K562 (cell line): ENCODE measurements at regions not wholly inside any gene's neighbourhood (a gene's known extent, or its start where the extent isn't known, plus 50 kb on each side); places are given as distances from the start of the nearest gene placed in this dataset.

Experiments
- ATAC-seq: fragments of 200-7000 bp; cut with Tn5 transposase; 3 replicates; pipeline ENCODE4 v1.9.1; 2020; ENCODE audit warnings: moderate library complexity
- BruUV-seq: library from RNA; stranded (reverse); fragments of 400-500 nt; replicated peaks from 2 replicates; lab custom pipeline; 2021; lab: Mats Ljungman, UMichigan
- CTCF ChIA-PET: fragments of 300-600 bp; formaldehyde crosslinking; extraction: SDS; loops from one replicate; lab custom pipeline; 2021; ENCODE audit warnings: low intra/inter-chr PET ratio; lab: Yijun Ruan, JAX
- POLR2A ChIA-PET: fragments of 300-600, 350-650 bp; sonication (Branson Sonifier 250); formaldehyde crosslinking; extraction: SDS; loops from one replicate; lab custom pipeline; 2021; ENCODE audit warnings: antibody characterized with exemption, inconsistent platforms; lab: Yijun Ruan, JAX
- DNase-seq, 4 experiments: peaks; one replicate each; pipeline versions ENCODE4 v3.0.0 to v3.0.0-alpha.2; 2011 to 2018; ENCODE audit warnings: low spot score in 3 of 4, mixed read lengths in 3 of 4; ENCODE audit errors: extremely low read depth in 1 of 4
- FAIRE-seq: peaks from 2 replicates; lab custom pipeline; 2011; peaks lifted over from hg19 to GRCh38; lab: Jason Lieb, UNC
- H2AFZ ChIP-seq: 2 replicates; pipeline ENCODE4 v1.6.0; 2011; ENCODE audit warnings: low read depth, low read length, control low read depth, inconsistent platforms
- H3K27ac ChIP-seq: fragments of 200-600 bp; 3 replicates; pipeline ENCODE4 v1.8.0; 2011; ENCODE audit warnings: low read depth, mild to moderate bottlenecking, control low read depth, inconsistent platforms, low read length, moderate library complexity, mixed read lengths; ENCODE audit errors: extremely low read depth
- H3K27me3 ChIP-seq, 2 experiments: fragments of 300-600 bp in 1 of 2; 2 replicates in 1 of 2; 3 replicates in 1 of 2; pipeline versions ENCODE4 v1.6.0 to v1.8.0; 2011; ENCODE audit warnings: inconsistent platforms in 2 of 2, low read length in 2 of 2, mild to moderate bottlenecking in 1 of 2, mixed read lengths in 1 of 2, moderate library complexity in 1 of 2; ENCODE audit not compliant: control insufficient read depth in 2 of 2, insufficient read depth in 2 of 2
- H3K36me3 ChIP-seq: fragments of 300-600 bp; 3 replicates; pipeline ENCODE4 v1.8.0; 2011; ENCODE audit warnings: mild to moderate bottlenecking, low read length, inconsistent platforms; ENCODE audit not compliant: control insufficient read depth, insufficient read depth
- H3K4me1 ChIP-seq, 2 experiments: fragments of 200-600 bp in 1 of 2; replicated peaks in 1 of 2; 2 replicates in 1 of 2; 3 replicates in 1 of 2; pipeline versions ENCODE4 v1.5.1 to v1.8.0; 2011; ENCODE audit warnings: inconsistent platforms in 2 of 2, low read length in 2 of 2, mild to moderate bottlenecking in 1 of 2, mixed read lengths in 1 of 2, moderate library complexity in 1 of 2; ENCODE audit not compliant: control insufficient read depth in 2 of 2, insufficient read depth in 2 of 2
- H3K4me2 ChIP-seq: 2 replicates; pipeline ENCODE4 v1.6.1; 2011; ENCODE audit warnings: low read length, control low read depth, inconsistent platforms, mixed read lengths; ENCODE audit not compliant: insufficient read depth
- H3K4me3 ChIP-seq: fragments of 200-600 bp; sonication (generic), shearing (Covaris generic); 2 replicates; pipeline ENCODE4 v1.5.1; 2016; ENCODE audit warnings: control low read depth, inconsistent platforms
- H3K79me2 ChIP-seq: fragments of 200-600 bp; 3 replicates; pipeline ENCODE4 v1.8.0; 2011; ENCODE audit warnings: low read length, inconsistent platforms; ENCODE audit not compliant: control insufficient read depth, insufficient read depth
- H3K9ac ChIP-seq, 2 experiments: 2 replicates each; pipeline versions ENCODE4 v1.6.0 to v1.6.1; 2011; ENCODE audit warnings: low read depth in 2 of 2, low read length in 2 of 2, control low read depth in 1 of 2, inconsistent platforms in 1 of 2, mild to moderate bottlenecking in 1 of 2, mixed read lengths in 1 of 2; ENCODE audit not compliant: insufficient read depth in 1 of 2
- H3K9me1 ChIP-seq: one replicate; pipeline ENCODE4 v1.6.0; 2011; ENCODE audit warnings: inconsistent platforms, mild to moderate bottlenecking, low read length, moderate library complexity; ENCODE audit not compliant: control insufficient read depth, insufficient read depth
- H3K9me3 ChIP-seq: replicated peaks from 2 replicates; pipeline ENCODE4 v1.5.1; 2011; ENCODE audit warnings: low read depth, low read length, inconsistent platforms; ENCODE audit not compliant: control insufficient read depth, insufficient read depth
- H4K20me1 ChIP-seq: replicated peaks from 2 replicates; pipeline ENCODE4 v1.6.1; 2011; ENCODE audit warnings: low read length, inconsistent platforms, mixed read lengths; ENCODE audit not compliant: control insufficient read depth, insufficient read depth
- POU5F1 ChIP-seq: fragments of 150-350 bp; IDR thresholded peaks from 2 replicates; pipeline ENCODE4 v1.6.1; 2014; ENCODE audit warnings: borderline replicate concordance, low read length, low read depth, mild to moderate bottlenecking; ENCODE audit not compliant: partially characterized antibody
- TCF7 ChIP-seq: sonication (generic); IDR thresholded peaks from 2 replicates; pipeline ENCODE4 v1.6.1; 2016; ENCODE audit warnings: antibody characterized with exemption, borderline replicate concordance
- ZNF407 ChIP-seq: fragments of 450-650 bp; IDR thresholded peaks from 2 replicates; pipeline ENCODE4 v1.6.1; 2016; ENCODE audit warnings: low read depth
- in situ Hi-C: fragments of 300-500 bp; cut with MboI; formaldehyde crosslinking; loops from 4 replicates; pipeline ENCODE4 v1.15.0; 2018; ENCODE audit warnings: inconsistent platforms, mixed read lengths
- intact Hi-C: fragments of 100-400 bp; cut with micrococcal nuclease; formaldehyde crosslinking; loops from 2 replicates; pipeline ENCODE4 v1.14.2; 2022

DNA sequence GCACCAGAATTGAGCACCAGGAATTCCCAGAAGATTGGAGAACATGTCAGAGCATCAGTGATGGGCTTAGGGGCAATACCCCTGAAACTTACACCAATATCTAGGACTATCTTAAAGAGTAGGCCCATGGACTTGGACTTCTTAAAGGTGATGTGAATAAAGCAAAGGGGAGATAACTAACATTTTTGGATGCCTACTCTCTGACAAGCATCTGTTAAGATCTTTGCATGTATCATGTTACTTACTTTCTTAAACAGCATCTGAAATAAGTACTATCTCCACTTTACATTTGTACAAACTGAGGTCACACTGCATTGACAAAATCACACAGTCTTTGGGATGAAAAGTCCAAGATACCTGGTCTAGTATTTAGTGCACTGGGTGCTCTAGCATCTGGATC lies 258.6 kb upstream of the ARSJ start:
- intact Hi-C loops, result loop anchor here (10.0 kb wide), 1 partner anchor 137 kb away; no protein-coding TSS in a partner anchor
- no peak for TF ChIP-seq TCF7
- TF ChIP-seq ZNF407, result no peak
- TF ChIP-seq POU5F1, result no peak
- no peak for FAIRE-seq

More for the DNA sequence above, 258.6 kb upstream of the ARSJ start:
- DNase-seq (peak in 1 of 4 experiments; percentile 1), ATAC-seq (no peak)
- no peaks in the 10 kb centered on the region for H3K4me1 ChIP-seq
- no peaks in the 10 kb centered on the region for H3K9me1 ChIP-seq
- ChIA-PET CTCF (no interaction called here), POLR2A (no interaction called here)
- no peak overlapping the region for H3K9ac ChIP-seq
- no peak overlapping the region for H2AFZ ChIP-seq
- no peaks in the 10 kb centered on the region for H3K36me3 ChIP-seq
- H3K9me3 ChIP-seq, result no peaks in the 10 kb centered on the region
- no peak overlapping the region for H3K4me2 ChIP-seq
- H3K79me2 ChIP-seq, result no peaks in the 10 kb centered on the region
- no peaks in the 10 kb centered on the region for H3K27me3 ChIP-seq
- H3K4me3 ChIP-seq, result no peak overlapping the region
- in situ Hi-C loops, result no loop called here
- H3K27ac ChIP-seq, result no peak overlapping the region
- H4K20me1 ChIP-seq, result no peaks in the 10 kb centered on the region
- no TSS peak for BruUV-seq
